MM.1S (cell line): ENCODE measurements at regions not wholly inside any gene's neighbourhood (a gene's known extent, or its start where the extent isn't known, plus 50 kb on each side); places are given as distances from the start of the nearest gene placed in this dataset.

Experiments used
- DNase-seq: peaks from one replicate; pipeline ENCODE4 v3.0.0-alpha.2; 2015
- H2AFZ ChIP-seq: fragments of 300-600 bp; sonication (generic); 2 replicates; pipeline ENCODE4 v1.6.0; 2016; ENCODE audit warnings: antibody characterized with exemption, low read length
- H3F3A ChIP-seq: fragments of 300-600 bp; sonication (generic); 2 replicates; pipeline ENCODE4 v1.6.1; 2016; ENCODE audit warnings: mild to moderate bottlenecking, antibody characterized with exemption, low read length, moderate library complexity, mixed read lengths; ENCODE audit not compliant: insufficient read depth
- H3K27ac ChIP-seq: fragments of 300-600 bp; sonication (generic); 2 replicates; pipeline ENCODE4 v1.5.1; 2016; ENCODE audit warnings: mild to moderate bottlenecking, low read length
- H3K27me3 ChIP-seq: fragments of 300-600 bp; sonication (generic); replicated peaks from 2 replicates; pipeline ENCODE4 v1.6.0; 2016; ENCODE audit warnings: low read length; ENCODE audit not compliant: insufficient read depth
- H3K36me3 ChIP-seq: fragments of 300-600 bp; sonication (generic); replicated peaks from 2 replicates; pipeline ENCODE4 v1.6.1; 2016; ENCODE audit warnings: mild to moderate bottlenecking, low read length, mixed read lengths; ENCODE audit not compliant: insufficient read depth
- H3K4me1 ChIP-seq: fragments of 300-600 bp; sonication (generic); 2 replicates; pipeline ENCODE4 v1.6.1; 2016; ENCODE audit warnings: low read length, mixed read lengths
- H3K4me2 ChIP-seq: fragments of 300-600 bp; sonication (generic); 2 replicates; pipeline ENCODE4 v1.6.0; 2016; ENCODE audit warnings: low read depth, low read length
- H3K4me3 ChIP-seq: fragments of 300-600 bp; sonication (generic); 2 replicates; pipeline ENCODE4 v1.5.1; 2016; ENCODE audit warnings: low read length, mixed read lengths
- H3K79me2 ChIP-seq: fragments of 300-600 bp; sonication (generic); 2 replicates; pipeline ENCODE4 v1.6.1; 2016; ENCODE audit warnings: mixed run types, low read length, mixed read lengths
- H3K9ac ChIP-seq: fragments of 300-600 bp; sonication (generic); 2 replicates; pipeline ENCODE4 v1.6.1; 2016; ENCODE audit warnings: low read length, mixed read lengths
- H3K9me2 ChIP-seq: fragments of 300-600 bp; sonication (generic); replicated peaks from 2 replicates; pipeline ENCODE4 v1.6.1; 2016; ENCODE audit warnings: mild to moderate bottlenecking, low read length, mixed read lengths; ENCODE audit not compliant: insufficient read depth
- H3K9me3 ChIP-seq: fragments of 300-600 bp; sonication (generic); replicated peaks from 2 replicates; pipeline ENCODE4 v1.6.1; 2016; ENCODE audit warnings: mild to moderate bottlenecking, low read length, mixed read lengths; ENCODE audit not compliant: insufficient read depth
- H4K20me1 ChIP-seq: fragments of 300-600 bp; sonication (generic); 2 replicates; pipeline ENCODE4 v1.6.1; 2016; ENCODE audit warnings: mild to moderate bottlenecking, low read length, moderate library complexity, mixed read lengths; ENCODE audit not compliant: insufficient read depth
- EZH2 ChIP-seq: fragments of 300-600 bp; sonication (generic); optimal IDR thresholded peaks from 2 replicates; pipeline ENCODE3; 2017; ENCODE audit warnings: low read depth, mild to moderate bottlenecking, antibody characterized with exemption, low read length, mixed read lengths
- EZH2phosphoT487 ChIP-seq: fragments of 300-600 bp; sonication (generic); IDR thresholded peaks from 2 replicates; pipeline ENCODE4 v1.6.1; 2018; ENCODE audit warnings: antibody characterized with exemption, low read length
- TF ChIP-seq, protein P1 (sequence below): fragments of 300-600 bp; sonication (generic); IDR thresholded peaks from 2 replicates; pipeline ENCODE4 v1.5.1; 2016; ENCODE audit warnings: antibody characterized with exemption, low read length, mixed read lengths

DNA sequence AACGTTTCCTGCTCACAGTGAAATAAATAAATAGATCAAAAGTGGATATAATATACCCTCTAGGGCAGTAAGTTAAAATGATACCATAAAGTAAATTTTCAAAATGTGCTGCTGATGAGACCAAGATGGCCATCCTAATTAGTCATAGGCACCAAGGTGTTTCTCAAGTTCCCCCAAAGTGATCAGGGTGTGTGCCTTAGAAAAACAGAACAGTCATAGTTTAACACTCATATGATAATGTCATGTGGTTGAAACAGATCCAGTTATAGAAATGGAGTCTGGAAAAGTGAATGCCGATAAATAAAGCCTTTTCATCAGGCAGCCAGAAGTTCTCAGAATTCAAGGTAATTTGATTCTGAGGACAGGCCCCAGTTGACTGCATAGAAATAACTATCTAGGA is 161.5 kb upstream of the CDKN2B start:
- Histone ChIP-seq H3K27me3 (no peaks in the 10 kb centered on the region), H2AFZ (no peak overlapping the region), H3K4me3 (no peak overlapping the region), H3K9me2 (no peaks in the 10 kb centered on the region), H3F3A (no peaks in the 10 kb centered on the region), H3K36me3 (no peaks in the 10 kb centered on the region), H3K27ac (no peak overlapping the region), H3K9ac (no peak overlapping the region), H3K9me3 (no peaks in the 10 kb centered on the region), H3K4me2 (no peak overlapping the region), H3K4me1 (peaks cover 9% of the 10 kb centered on the region; the same call in 1 of the 2 replicates), H4K20me1 (no peaks in the 10 kb centered on the region), H3K79me2 (no peaks in the 10 kb centered on the region)
- TF ChIP-seq, protein P1, sequence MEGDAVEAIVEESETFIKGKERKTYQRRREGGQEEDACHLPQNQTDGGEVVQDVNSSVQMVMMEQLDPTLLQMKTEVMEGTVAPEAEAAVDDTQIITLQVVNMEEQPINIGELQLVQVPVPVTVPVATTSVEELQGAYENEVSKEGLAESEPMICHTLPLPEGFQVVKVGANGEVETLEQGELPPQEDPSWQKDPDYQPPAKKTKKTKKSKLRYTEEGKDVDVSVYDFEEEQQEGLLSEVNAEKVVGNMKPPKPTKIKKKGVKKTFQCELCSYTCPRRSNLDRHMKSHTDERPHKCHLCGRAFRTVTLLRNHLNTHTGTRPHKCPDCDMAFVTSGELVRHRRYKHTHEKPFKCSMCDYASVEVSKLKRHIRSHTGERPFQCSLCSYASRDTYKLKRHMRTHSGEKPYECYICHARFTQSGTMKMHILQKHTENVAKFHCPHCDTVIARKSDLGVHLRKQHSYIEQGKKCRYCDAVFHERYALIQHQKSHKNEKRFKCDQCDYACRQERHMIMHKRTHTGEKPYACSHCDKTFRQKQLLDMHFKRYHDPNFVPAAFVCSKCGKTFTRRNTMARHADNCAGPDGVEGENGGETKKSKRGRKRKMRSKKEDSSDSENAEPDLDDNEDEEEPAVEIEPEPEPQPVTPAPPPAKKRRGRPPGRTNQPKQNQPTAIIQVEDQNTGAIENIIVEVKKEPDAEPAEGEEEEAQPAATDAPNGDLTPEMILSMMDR: no peak
- TF ChIP-seq EZH2 (no peak), EZH2phosphoT487 (no peak)
- DNase-seq: no peak

DNA sequence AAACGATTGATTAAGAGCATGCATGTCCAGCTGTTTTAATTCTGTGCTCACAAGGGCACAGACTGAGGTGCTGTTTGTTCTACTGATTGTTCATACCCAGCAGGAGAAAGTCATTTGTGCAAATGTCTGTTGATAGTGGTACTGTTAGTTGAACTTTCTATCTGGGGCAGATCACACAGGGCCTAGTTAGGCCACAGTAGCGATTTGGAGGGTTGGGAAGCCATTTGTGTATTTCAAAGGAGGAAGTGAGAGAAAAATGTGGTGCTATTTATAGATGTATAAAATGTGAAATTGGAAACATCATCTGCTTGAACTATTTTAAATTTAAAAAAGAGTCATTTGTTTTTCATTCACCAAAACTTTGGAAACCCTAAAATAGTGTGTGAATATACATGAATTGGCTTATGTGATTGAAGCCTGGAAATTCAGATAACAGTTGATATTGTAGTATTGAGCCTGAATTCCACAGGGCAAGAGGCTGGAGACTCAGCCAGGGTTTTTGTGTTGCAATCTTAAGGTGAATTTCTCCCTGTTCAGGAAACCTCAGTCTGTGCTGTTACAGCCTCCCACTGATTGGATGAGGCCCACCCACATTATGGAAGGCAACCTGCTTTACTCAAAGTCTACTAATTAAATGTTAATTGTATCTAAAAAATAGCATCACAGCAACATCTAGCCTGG is 162.0 kb upstream of the CDKN2B start:
- Histone ChIP-seq H3K4me3 (no peak overlapping the region), H4K20me1 (no peaks in the 10 kb centered on the region), H3K9me2 (no peaks in the 10 kb centered on the region), H3K9me3 (no peaks in the 10 kb centered on the region), H3K79me2 (no peaks in the 10 kb centered on the region), H3K4me1 (peaks cover 10% of the 10 kb centered on the region), H3K9ac (no peak overlapping the region), H3F3A (0 out of 2 replicates have a peak, but pooled peaks cover 1% of the 10 kb centered on the region), H3K27ac (no peak overlapping the region), H3K36me3 (no peaks in the 10 kb centered on the region), H3K4me2 (no peak overlapping the region), H3K27me3 (no peaks in the 10 kb centered on the region), H2AFZ (no peak overlapping the region)
- no peak for DNase-seq
- TF ChIP-seq EZH2: no peak
- no peak for TF ChIP-seq EZH2phosphoT487
- TF ChIP-seq, protein P1: no peak

DNA sequence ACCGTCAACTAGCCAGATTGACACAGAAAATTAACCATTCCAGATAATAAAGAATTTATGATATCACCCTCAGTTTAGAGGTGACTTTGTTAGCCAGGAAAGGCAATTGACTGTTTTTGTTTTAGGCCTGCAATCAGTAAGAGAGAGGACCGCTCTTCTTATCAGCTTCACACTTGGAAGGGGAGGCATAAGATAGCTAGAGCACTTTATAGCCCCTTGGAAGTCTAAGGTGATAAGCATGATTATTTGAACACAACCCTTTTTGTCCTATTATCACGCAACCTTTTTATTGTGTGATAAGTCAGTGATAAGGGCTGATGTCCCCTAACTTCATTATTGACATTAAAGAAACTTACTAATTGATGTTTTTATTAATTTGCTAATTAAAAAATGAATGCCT is 162.6 kb upstream of the CDKN2B start:
- Histone ChIP-seq H2AFZ (no peak overlapping the region), H3K27me3 (no peaks in the 10 kb centered on the region), H3K36me3 (no peaks in the 10 kb centered on the region), H3F3A (0 out of 2 replicates have a peak, but pooled peaks cover 5% of the 10 kb centered on the region), H3K4me3 (no peak overlapping the region), H3K9me2 (no peaks in the 10 kb centered on the region), H3K27ac (no peak overlapping the region), H3K79me2 (no peaks in the 10 kb centered on the region), H3K4me2 (no peak overlapping the region), H4K20me1 (no peaks in the 10 kb centered on the region), H3K9me3 (no peaks in the 10 kb centered on the region), H3K9ac (no peak overlapping the region), H3K4me1 (peaks cover 15% of the 10 kb centered on the region)
- no peak for DNase-seq
- no peak for TF ChIP-seq EZH2phosphoT487
- TF ChIP-seq EZH2: no peak
- TF ChIP-seq, protein P1: no peak
